T-helper 17 cell (primary cell): ENCODE measurements at regions not wholly inside any gene's neighbourhood (a gene's known extent, or its start where the extent isn't known, plus 50 kb on each side); places are given as distances from the start of the nearest gene placed in this dataset.

ENCODE experiments used
- ATAC-seq: fragments of 150-1000 bp; cut with Tn5 transposase; 2 replicates; pipeline ENCODE4 v1.10.0; 2021; ENCODE audit warnings: mild to moderate bottlenecking, moderate library complexity
- DNase-seq, 3 donors: peaks; one replicate each; pipeline versions ENCODE4 v3.0.0 to v3.0.0-alpha.2; 2020 to 2021
- H3K9me3 ChIP-seq: one replicate; pipeline ENCODE4 v1.7.0; 2013; ENCODE audit warnings: low read length, mild to moderate bottlenecking; ENCODE audit not compliant: control insufficient read depth, poor library complexity, severe bottlenecking
- H3K27ac Mint-ChIP-seq: one replicate; pipeline ENCODE4 v1.8.0; 2022; ENCODE audit warnings: mild to moderate bottlenecking, moderate library complexity, mixed read lengths
- H3K27me3 Mint-ChIP-seq: one replicate; pipeline ENCODE4 v1.8.0; 2022; ENCODE audit warnings: mixed read lengths
- H3K36me3 Mint-ChIP-seq: one replicate; pipeline ENCODE4 v1.8.0; 2022; ENCODE audit warnings: low read depth, mixed read lengths
- H3K4me1 Mint-ChIP-seq: one replicate; pipeline ENCODE4 v1.8.0; 2022; ENCODE audit warnings: mild to moderate bottlenecking, mixed read lengths
- H3K4me3 Mint-ChIP-seq: one replicate; pipeline ENCODE4 v1.8.0; 2022; ENCODE audit warnings: mild to moderate bottlenecking, moderate library complexity, mixed read lengths

- no peaks in the 10 kb centered on the region for H3K9me3 ChIP-seq
- no peaks in the 10 kb centered on the region for H3K4me1 Mint-ChIP-seq
- peaks cover under 1% of the 10 kb centered on the region for H3K27me3 Mint-ChIP-seq
- no peak overlapping the region for H3K4me3 Mint-ChIP-seq
- peaks cover 2% of the 10 kb centered on the region for H3K36me3 Mint-ChIP-seq
- no peak for DNase-seq
- ATAC-seq = no peak
- H3K27ac Mint-ChIP-seq = no peak overlapping the region
These were observed 56.0 kb upstream of the FLT1 start for GRCh38 chr13:28550721-28551497.

- no peak overlapping the region for H3K4me3 Mint-ChIP-seq
- H3K27me3 Mint-ChIP-seq = no peaks in the 10 kb centered on the region
- H3K4me1 Mint-ChIP-seq = no peaks in the 10 kb centered on the region
- no peaks in the 10 kb centered on the region for H3K9me3 ChIP-seq
- H3K27ac Mint-ChIP-seq = no peak overlapping the region
- DNase-seq = no peak
- peaks cover 2% of the 10 kb centered on the region for H3K36me3 Mint-ChIP-seq
- no peak for ATAC-seq
These were observed 55.2 kb upstream of the FLT1 start for GRCh38 chr13:28550091-28550490.

GRCh38 chr13:28548872-28549271, 53.9 kb upstream of the FLT1 start:
- Mint-ChIP-seq H3K27ac (no peak overlapping the region), H3K4me3 (no peak overlapping the region), H3K36me3 (peaks cover 2% of the 10 kb centered on the region), H3K4me1 (no peaks in the 10 kb centered on the region), H3K27me3 (no peaks in the 10 kb centered on the region)
- DNase-seq (no peak), ATAC-seq (no peak)
- no peaks in the 10 kb centered on the region for H3K9me3 ChIP-seq

- DNase-seq (no peak), ATAC-seq (no peak)
- no peaks in the 10 kb centered on the region for H3K9me3 ChIP-seq
- no peak overlapping the region for H3K27ac Mint-ChIP-seq
- no peak overlapping the region for H3K4me3 Mint-ChIP-seq
- no peaks in the 10 kb centered on the region for H3K27me3 Mint-ChIP-seq
- peaks cover 2% of the 10 kb centered on the region for H3K36me3 Mint-ChIP-seq
- H3K4me1 Mint-ChIP-seq = no peaks in the 10 kb centered on the region
These were observed 53.5 kb upstream of the FLT1 start for GRCh38 chr13:28548468-28548867.

GRCh38 chr13:28545583-28546333, 50.8 kb upstream of the FLT1 start:
- ATAC-seq (no peak), DNase-seq (no peak)
- no peaks in the 10 kb centered on the region for H3K27me3 Mint-ChIP-seq
- H3K36me3 Mint-ChIP-seq = peaks cover 2% of the 10 kb centered on the region
- H3K4me3 Mint-ChIP-seq = no peak overlapping the region
- H3K9me3 ChIP-seq = no peaks in the 10 kb centered on the region
- H3K4me1 Mint-ChIP-seq = no peaks in the 10 kb centered on the region
- no peak overlapping the region for H3K27ac Mint-ChIP-seq
